ENCODE measurements at regions not wholly inside any gene's neighbourhood (a gene's known extent, or its start where the extent isn't known, plus 50 kb on each side); places are given as distances from the start of the nearest gene placed in this dataset.

GRCh38 chr5:36355516-36355915 is 53.8 kb upstream of the RANBP3L start:
- no peaks in the 10 kb centered on the region for H3K27me3 ChIP-seq (ENCODE audit: insufficient read depth, low read length)
- H3K4me1 ChIP-seq (ENCODE audit: control insufficient read depth, insufficient read depth, low read length, unreplicated experiment) = no peaks in the 10 kb centered on the region
- no peak overlapping the region for H3K4me3 ChIP-seq (ENCODE audit: low read depth, low read length)
- no peak overlapping the region for H2AFZ ChIP-seq (ENCODE audit: low read length, unreplicated experiment)
- no peak overlapping the region for H3K27ac ChIP-seq (ENCODE audit: low read depth, low read length)
- H3K79me2 ChIP-seq (ENCODE audit: control insufficient read depth, insufficient read depth, low read length, unreplicated experiment) = no peaks in the 10 kb centered on the region
- H3K36me3 ChIP-seq (ENCODE audit: insufficient read depth, low read length) = no peaks in the 10 kb centered on the region

DNA sequence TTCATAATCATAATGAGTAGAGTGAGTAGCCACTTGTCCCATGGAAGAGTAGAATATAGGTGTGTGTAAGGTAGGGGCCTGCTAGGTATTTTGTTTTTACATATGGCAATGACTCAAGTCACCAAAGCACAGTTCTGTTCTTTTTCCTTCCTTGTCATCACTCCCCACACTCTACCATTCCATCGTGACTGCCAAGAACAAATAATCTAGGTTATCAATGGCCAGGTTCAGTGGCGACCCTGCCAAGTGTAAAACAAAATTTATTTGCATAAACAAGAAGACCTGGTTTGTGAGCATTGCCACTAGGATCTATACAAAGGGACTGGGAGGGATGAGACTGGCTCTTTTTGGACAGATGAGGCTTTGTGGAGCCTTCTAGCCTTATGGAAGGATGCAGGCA is 55.2 kb upstream of the RANBP3L start:
- Histone ChIP-seq H3K79me2 (ENCODE audit: control insufficient read depth, insufficient read depth, low read length, unreplicated experiment) (no peaks in the 10 kb centered on the region), H3K36me3 (ENCODE audit: insufficient read depth, low read length) (no peaks in the 10 kb centered on the region), H3K27ac (ENCODE audit: low read depth, low read length) (no peak overlapping the region), H3K4me1 (ENCODE audit: control insufficient read depth, insufficient read depth, low read length, unreplicated experiment) (no peaks in the 10 kb centered on the region), H3K27me3 (ENCODE audit: insufficient read depth, low read length) (no peaks in the 10 kb centered on the region), H3K4me3 (ENCODE audit: low read depth, low read length) (no peak overlapping the region), H2AFZ (ENCODE audit: low read length, unreplicated experiment) (no peak overlapping the region)

DNA sequence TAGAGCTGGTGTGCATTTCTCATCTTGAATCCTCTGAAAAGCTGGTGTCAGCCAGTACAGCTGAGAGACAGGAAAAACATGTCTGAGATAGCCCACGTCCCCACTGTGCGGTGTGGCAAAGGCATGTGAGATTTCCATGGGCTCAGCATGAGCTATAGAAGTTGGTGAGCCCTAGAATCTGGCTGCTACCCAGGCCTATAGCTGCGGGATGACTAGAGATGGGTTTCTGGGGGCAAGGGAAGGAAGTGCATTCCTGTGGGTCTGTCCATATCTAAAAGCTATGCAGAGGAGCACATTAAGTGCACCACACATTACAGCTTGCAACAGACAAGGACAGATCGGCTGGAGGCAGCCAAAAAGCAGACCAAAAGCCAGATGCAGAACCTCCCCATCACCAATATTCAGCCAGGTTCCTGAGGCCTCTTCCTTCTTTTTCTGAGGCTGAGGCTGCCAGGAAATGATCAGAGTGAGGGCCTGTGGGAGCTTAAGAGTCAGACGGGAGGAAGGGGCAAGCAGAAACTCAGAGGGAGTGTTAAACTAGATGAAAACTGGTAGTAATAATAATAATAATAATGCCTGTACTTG is 55.8 kb upstream of the RANBP3L start:
- no peak overlapping the region for H3K27ac ChIP-seq (ENCODE audit: low read depth, low read length)
- H3K4me1 ChIP-seq (ENCODE audit: control insufficient read depth, insufficient read depth, low read length, unreplicated experiment) = no peaks in the 10 kb centered on the region
- no peak overlapping the region for H2AFZ ChIP-seq (ENCODE audit: low read length, unreplicated experiment)
- no peaks in the 10 kb centered on the region for H3K79me2 ChIP-seq (ENCODE audit: control insufficient read depth, insufficient read depth, low read length, unreplicated experiment)
- no peak overlapping the region for H3K4me3 ChIP-seq (ENCODE audit: low read depth, low read length)
- H3K36me3 ChIP-seq (ENCODE audit: insufficient read depth, low read length) = no peaks in the 10 kb centered on the region
- no peaks in the 10 kb centered on the region for H3K27me3 ChIP-seq (ENCODE audit: insufficient read depth, low read length)

GRCh38 chr5:36359267-36359666 is 57.6 kb upstream of the RANBP3L start:
- H3K4me1 ChIP-seq (ENCODE audit: control insufficient read depth, insufficient read depth, low read length, unreplicated experiment) = peaks cover 6% of the 10 kb centered on the region
- H3K27me3 ChIP-seq (ENCODE audit: insufficient read depth, low read length) = no peaks in the 10 kb centered on the region
- no peaks in the 10 kb centered on the region for H3K36me3 ChIP-seq (ENCODE audit: insufficient read depth, low read length)
- H3K27ac ChIP-seq (ENCODE audit: low read depth, low read length) = no peak overlapping the region
- no peaks in the 10 kb centered on the region for H3K79me2 ChIP-seq (ENCODE audit: control insufficient read depth, insufficient read depth, low read length, unreplicated experiment)
- H3K4me3 ChIP-seq (ENCODE audit: low read depth, low read length) = no peak overlapping the region
- H2AFZ ChIP-seq (ENCODE audit: low read length, unreplicated experiment) = no peak overlapping the region

DNA sequence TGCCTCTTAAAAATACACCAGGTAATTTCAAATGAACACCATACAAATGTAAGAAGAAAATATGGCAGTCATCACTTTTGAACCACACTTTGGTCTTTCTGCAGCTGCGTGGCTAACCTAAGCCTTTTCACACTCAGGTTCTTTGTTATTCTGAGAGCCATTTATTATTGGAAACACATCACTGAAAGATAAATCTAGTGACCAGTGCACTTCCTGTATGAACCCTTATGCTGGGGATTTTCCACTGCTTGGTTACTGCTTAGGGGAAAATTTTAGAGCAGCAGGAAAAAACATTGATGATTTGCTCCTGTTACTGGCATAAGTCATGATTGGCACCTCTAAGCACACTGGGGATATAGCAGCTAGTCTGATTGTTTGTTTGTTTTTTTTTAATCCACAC is 58.6 kb upstream of the RANBP3L start:
- Histone ChIP-seq H3K4me3 (ENCODE audit: low read depth, low read length) (no peak overlapping the region), H2AFZ (ENCODE audit: low read length, unreplicated experiment) (no peak overlapping the region), H3K36me3 (ENCODE audit: insufficient read depth, low read length) (no peaks in the 10 kb centered on the region), H3K4me1 (ENCODE audit: control insufficient read depth, insufficient read depth, low read length, unreplicated experiment) (peaks cover 6% of the 10 kb centered on the region), H3K27me3 (ENCODE audit: insufficient read depth, low read length) (no peaks in the 10 kb centered on the region), H3K79me2 (ENCODE audit: control insufficient read depth, insufficient read depth, low read length, unreplicated experiment) (no peaks in the 10 kb centered on the region), H3K27ac (ENCODE audit: low read depth, low read length) (no peak overlapping the region)

DNA sequence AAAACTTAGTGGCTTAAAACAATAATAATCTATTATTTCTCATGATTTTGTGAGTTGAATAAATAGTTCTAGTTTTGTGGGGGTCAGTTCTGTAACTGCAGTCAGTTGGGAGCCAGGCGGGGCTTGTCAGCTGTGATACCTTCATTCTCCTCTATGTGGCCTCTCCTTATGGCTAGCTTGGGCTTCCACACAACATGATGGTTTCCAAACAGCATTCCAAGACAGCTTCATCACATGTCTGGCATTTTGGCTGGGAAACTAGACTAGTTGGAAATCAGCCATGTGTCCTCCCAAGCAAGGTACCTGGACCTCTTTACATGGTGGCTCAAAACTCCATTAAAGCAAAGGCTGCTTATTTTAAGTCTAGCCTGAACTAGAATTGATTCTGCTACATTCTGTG is 61.4 kb upstream of the RANBP3L start:
- Histone ChIP-seq H3K79me2 (ENCODE audit: control insufficient read depth, insufficient read depth, low read length, unreplicated experiment) (no peaks in the 10 kb centered on the region), H2AFZ (ENCODE audit: low read length, unreplicated experiment) (peak overlapping the region; percentile 14), H3K27me3 (ENCODE audit: insufficient read depth, low read length) (no peaks in the 10 kb centered on the region), H3K27ac (ENCODE audit: low read depth, low read length) (no peak overlapping the region), H3K4me1 (ENCODE audit: control insufficient read depth, insufficient read depth, low read length, unreplicated experiment) (peaks cover 18% of the 10 kb centered on the region), H3K36me3 (ENCODE audit: insufficient read depth, low read length) (no peaks in the 10 kb centered on the region), H3K4me3 (ENCODE audit: low read depth, low read length) (no peak overlapping the region)

GRCh38 chr5:36363744-36364143 is 62.0 kb upstream of the RANBP3L start:
- Histone ChIP-seq H3K4me1 (ENCODE audit: control insufficient read depth, insufficient read depth, low read length, unreplicated experiment) (peaks cover 18% of the 10 kb centered on the region), H3K27me3 (ENCODE audit: insufficient read depth, low read length) (no peaks in the 10 kb centered on the region), H3K4me3 (ENCODE audit: low read depth, low read length) (no peak overlapping the region), H3K36me3 (ENCODE audit: insufficient read depth, low read length) (no peaks in the 10 kb centered on the region), H2AFZ (ENCODE audit: low read length, unreplicated experiment) (peak overlapping the region; percentile 14), H3K27ac (ENCODE audit: low read depth, low read length) (no peak overlapping the region), H3K79me2 (ENCODE audit: control insufficient read depth, insufficient read depth, low read length, unreplicated experiment) (no peaks in the 10 kb centered on the region)

DNA sequence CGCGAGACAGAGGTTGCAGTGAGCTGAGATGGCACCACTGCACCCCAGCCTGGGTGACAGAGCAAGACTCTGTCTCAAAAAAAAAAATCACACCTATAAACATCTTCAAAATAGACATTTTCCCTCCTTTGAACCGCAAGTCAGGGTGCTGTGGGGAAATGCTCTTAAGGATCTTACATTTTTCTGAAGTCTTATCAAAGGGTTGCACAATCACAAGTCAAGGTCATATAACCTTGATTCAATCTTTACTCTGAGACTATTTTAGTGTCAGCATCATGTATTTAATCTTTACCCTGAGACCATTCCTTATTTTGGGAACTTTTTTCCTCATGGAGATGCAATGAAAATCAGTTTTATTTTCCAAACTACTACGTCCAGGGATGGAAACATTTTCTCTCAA is 62.8 kb upstream of the RANBP3L start:
- no peak overlapping the region for H3K4me3 ChIP-seq (ENCODE audit: low read depth, low read length)
- no peak overlapping the region for H2AFZ ChIP-seq (ENCODE audit: low read length, unreplicated experiment)
- no peaks in the 10 kb centered on the region for H3K27me3 ChIP-seq (ENCODE audit: insufficient read depth, low read length)
- no peaks in the 10 kb centered on the region for H3K79me2 ChIP-seq (ENCODE audit: control insufficient read depth, insufficient read depth, low read length, unreplicated experiment)
- no peak overlapping the region for H3K27ac ChIP-seq (ENCODE audit: low read depth, low read length)
- H3K36me3 ChIP-seq (ENCODE audit: insufficient read depth, low read length) = no peaks in the 10 kb centered on the region
- H3K4me1 ChIP-seq (ENCODE audit: control insufficient read depth, insufficient read depth, low read length, unreplicated experiment) = peaks cover 21% of the 10 kb centered on the region

GRCh38 chr5:36365896-36366295 is 64.2 kb upstream of the RANBP3L start:
- no peaks in the 10 kb centered on the region for H3K36me3 ChIP-seq (ENCODE audit: insufficient read depth, low read length)
- H3K4me3 ChIP-seq (ENCODE audit: low read depth, low read length) = no peak overlapping the region
- no peaks in the 10 kb centered on the region for H3K79me2 ChIP-seq (ENCODE audit: control insufficient read depth, insufficient read depth, low read length, unreplicated experiment)
- peaks cover 21% of the 10 kb centered on the region for H3K4me1 ChIP-seq (ENCODE audit: control insufficient read depth, insufficient read depth, low read length, unreplicated experiment)
- H3K27me3 ChIP-seq (ENCODE audit: insufficient read depth, low read length) = no peaks in the 10 kb centered on the region
- no peak overlapping the region for H3K27ac ChIP-seq (ENCODE audit: low read depth, low read length)
- H2AFZ ChIP-seq (ENCODE audit: low read length, unreplicated experiment) = no peak overlapping the region

DNA sequence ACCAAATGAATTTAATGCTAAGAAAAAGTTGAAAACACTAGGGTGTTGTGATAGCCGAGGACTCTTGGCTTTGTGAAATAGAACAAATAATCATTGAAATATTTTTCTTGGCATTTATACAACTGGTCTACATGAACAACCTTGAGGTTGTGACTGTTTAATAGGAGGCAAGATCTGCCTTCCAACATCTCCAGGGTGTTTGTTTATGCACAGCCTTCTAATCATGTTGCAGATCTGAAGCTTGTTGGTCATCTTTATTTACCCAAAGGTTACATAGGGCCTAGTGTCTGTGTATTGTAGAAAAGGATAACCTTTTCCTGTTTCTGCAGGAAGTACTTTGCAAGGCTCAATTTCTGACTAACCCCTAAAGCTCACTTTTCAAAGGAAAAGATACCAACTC is 65.2 kb upstream of the RANBP3L start:
- no peak overlapping the region for H3K27ac ChIP-seq (ENCODE audit: low read depth, low read length)
- no peak overlapping the region for H3K4me3 ChIP-seq (ENCODE audit: low read depth, low read length)
- H3K79me2 ChIP-seq (ENCODE audit: control insufficient read depth, insufficient read depth, low read length, unreplicated experiment) = no peaks in the 10 kb centered on the region
- H3K36me3 ChIP-seq (ENCODE audit: insufficient read depth, low read length) = no peaks in the 10 kb centered on the region
- H3K27me3 ChIP-seq (ENCODE audit: insufficient read depth, low read length) = no peaks in the 10 kb centered on the region
- peak overlapping the region; percentile 7 for H2AFZ ChIP-seq (ENCODE audit: low read length, unreplicated experiment)
- peaks cover 21% of the 10 kb centered on the region for H3K4me1 ChIP-seq (ENCODE audit: control insufficient read depth, insufficient read depth, low read length, unreplicated experiment)

- H3K79me2 ChIP-seq (ENCODE audit: control insufficient read depth, insufficient read depth, low read length, unreplicated experiment) = no peaks in the 10 kb centered on the region
- peaks cover 21% of the 10 kb centered on the region for H3K4me1 ChIP-seq (ENCODE audit: control insufficient read depth, insufficient read depth, low read length, unreplicated experiment)
- H3K27me3 ChIP-seq (ENCODE audit: insufficient read depth, low read length) = no peaks in the 10 kb centered on the region
- no peaks in the 10 kb centered on the region for H3K36me3 ChIP-seq (ENCODE audit: insufficient read depth, low read length)
- no peak overlapping the region for H3K4me3 ChIP-seq (ENCODE audit: low read depth, low read length)
- no peak overlapping the region for H3K27ac ChIP-seq (ENCODE audit: low read depth, low read length)
- H2AFZ ChIP-seq (ENCODE audit: low read length, unreplicated experiment) = no peak overlapping the region
Measured at GRCh38 chr5:36367524-36367923, 65.8 kb upstream of the RANBP3L start.

All from ACC112 (cell line).